ENCODE measurements at regions not wholly inside any gene's neighbourhood (a gene's known extent, or its start where the extent isn't known, plus 50 kb on each side); places are given as distances from the start of the nearest gene placed in this dataset.
"Not testable (repeated sequence)": the region's sequence is repeated elsewhere in the genome, so short reads cannot be mapped to it uniquely, and the experiment has no call there.

- DNase-seq = no peak
Observed at GRCh38 chr3:24689353-24689752, 194.7 kb upstream of the THRB start.

DNA sequence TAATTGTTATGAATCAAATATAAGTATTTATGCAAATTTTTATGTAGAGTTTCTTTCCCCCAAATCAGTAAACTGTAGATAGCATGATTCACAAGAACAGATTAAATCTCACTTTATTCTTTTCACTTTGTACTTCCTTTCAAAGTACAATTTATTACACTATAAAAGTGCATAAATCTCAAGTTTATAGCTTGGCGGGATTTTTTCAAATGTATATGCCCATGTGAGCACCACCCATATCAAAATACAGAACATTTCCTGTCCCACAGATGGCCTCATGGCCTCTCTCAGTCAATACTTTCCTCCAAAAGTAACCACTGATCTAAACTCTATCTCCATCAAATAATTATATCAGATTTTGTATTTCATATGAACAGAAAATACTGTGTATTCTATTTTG is 196.1 kb upstream of the THRB start:
- DNase-seq = no peak

DNA sequence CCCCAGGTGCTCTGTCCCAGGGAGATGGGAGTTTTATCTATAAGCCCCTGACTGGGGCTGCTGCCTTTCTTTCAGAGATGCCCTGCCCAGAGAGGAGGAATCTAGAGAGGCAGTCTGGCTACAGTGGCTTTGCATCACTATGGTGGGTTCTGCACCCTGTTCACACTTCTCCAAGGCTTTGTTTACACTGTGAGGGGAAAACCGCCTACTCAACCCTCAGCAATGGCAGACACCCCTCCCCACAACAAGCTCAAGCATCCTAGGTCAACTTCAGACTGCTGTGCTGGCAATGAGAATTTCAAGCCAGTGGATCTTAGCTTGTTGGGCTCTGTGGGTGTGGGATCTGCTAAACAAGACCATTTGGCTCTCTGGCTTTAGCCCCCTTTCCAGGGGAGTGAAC is 204.4 kb upstream of the THRB start:
- DNase-seq = not testable (repeated sequence)

DNA sequence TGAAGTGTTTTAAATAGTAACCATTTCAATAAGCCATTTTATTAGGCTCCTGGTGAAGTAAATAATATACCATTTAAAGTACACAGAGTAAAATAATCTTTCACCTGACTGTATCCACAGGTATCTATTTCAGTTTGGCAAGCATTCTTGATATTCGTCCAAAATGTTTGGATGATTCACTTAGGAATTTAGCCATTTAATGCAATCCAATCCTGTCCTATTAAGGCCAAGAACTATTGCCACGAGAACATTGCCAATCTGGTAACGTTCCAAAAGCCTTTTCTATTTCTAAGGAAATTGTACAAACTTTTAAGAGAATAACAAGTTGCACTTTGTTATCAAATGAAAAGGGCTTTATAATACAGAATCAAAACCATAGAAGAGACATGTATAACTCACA is 209.8 kb upstream of the THRB start:
- DNase-seq = peak; percentile 65

DNA sequence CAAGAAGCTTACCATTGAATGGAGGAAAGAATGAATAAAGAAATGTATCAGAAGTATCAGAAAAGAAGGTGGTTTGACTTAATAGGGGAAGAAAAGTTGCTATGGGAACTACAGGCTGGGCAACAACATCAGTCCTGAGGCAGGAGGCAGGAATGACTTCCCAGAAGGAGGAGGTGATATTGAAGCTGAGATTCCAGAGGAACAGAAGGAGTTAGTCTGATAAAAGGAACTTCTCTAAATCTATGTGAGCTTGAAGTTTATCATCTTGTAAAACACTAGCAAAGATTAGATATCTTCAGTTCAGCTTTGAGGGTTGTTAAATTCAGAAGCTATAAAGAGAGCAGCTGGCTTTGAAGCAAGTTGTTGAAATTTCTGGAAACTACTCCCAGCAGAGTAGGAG is 213.3 kb upstream of the THRB start:
- no peak for DNase-seq

- no peak for DNase-seq
Observed at GRCh38 chr3:24709956-24710355, 215.3 kb upstream of the THRB start.

DNA sequence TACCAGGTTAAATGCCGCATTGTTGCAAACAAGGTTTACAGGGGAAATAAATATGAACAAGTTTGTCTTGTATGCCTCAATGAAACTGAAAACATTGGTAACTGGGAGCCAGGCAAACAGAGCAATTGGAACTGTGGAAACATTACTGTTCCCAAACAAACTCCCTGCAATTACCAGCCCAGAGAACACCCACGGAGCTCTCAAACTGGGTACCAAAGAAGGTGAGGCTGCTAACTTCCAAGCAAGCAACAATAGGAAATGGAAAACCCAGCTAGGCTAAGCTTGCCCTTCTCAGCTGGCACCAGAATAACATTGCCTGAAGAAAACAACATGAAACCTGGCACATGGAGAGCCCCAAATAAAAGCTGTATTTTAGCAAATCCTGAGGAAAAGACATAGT is 218.9 kb upstream of the THRB start:
- peak; percentile 3 for DNase-seq

GRCh38 chr3:24714436-24714835 is 219.8 kb upstream of the THRB start:
- no peak for DNase-seq

GRCh38 chr3:24715171-24715792 is 220.6 kb upstream of the THRB start:
- DNase-seq = no peak

DNA sequence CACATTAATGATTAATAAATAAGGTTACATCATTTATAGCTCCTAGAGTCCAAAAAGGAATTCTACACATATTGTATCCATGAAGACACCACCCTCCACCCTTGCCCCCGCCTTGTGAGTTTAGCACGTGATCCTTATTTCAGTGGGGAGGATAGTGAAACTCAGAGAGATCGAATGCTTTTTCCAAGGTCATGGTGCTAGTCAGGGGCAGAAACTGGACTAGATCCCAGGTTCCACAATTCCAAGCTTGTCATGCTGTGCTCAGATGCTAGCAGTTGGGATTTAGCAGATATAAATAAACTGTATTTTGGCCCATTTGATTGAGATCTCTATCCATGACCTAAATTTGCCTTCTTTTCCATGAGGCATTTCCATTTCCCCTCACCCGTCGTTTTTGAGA is 227.4 kb upstream of the THRB start:
- DNase-seq = no peak

- no peak for DNase-seq
Observed at GRCh38 chr3:24725514-24726255, 231.0 kb upstream of the THRB start.

GRCh38 chr3:24726423-24726822 is 231.8 kb upstream of the THRB start:
- DNase-seq = no peak

DNA sequence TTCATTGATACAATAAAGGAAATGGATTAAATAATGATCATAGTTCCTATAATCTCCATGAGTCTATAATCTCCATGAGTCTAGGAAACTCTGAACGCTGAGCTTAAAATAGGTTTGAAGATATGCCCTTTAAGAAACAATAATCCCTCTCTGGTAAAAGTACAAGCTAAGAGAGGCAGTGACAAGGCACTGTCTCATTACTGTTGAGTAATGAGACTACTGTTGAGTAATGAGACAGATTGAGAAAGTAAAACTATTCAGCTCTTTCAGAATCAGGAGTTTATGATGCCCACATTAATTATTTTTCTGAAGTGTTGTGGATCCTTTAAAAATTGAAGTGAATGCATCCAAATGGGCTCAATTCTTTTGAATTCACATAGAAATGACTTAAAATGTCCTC is 235.5 kb upstream of the THRB start:
- DNase-seq = no peak

DNA sequence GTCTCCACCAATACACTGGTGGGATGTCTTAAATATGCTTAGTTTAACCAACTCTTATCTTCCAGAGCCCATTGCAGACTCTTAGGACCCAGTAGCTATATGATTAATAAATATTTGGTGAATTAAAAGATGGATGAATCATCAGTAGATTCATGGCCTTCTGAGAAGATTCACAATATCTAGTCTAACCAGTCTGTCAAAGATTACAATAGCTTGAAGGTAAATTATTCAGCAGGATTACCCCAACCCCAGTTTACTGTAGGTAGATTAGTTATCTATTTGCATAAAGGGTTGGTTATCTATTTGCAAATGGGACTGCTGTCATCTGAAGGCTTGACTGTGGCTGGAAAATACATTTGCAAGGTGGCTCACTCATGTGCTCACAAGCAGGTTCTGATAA is 239.4 kb upstream of the THRB start:
- DNase-seq = no peak

- no peak for DNase-seq
Observed at GRCh38 chr3:24736701-24737100, 242.1 kb upstream of the THRB start.

DNA sequence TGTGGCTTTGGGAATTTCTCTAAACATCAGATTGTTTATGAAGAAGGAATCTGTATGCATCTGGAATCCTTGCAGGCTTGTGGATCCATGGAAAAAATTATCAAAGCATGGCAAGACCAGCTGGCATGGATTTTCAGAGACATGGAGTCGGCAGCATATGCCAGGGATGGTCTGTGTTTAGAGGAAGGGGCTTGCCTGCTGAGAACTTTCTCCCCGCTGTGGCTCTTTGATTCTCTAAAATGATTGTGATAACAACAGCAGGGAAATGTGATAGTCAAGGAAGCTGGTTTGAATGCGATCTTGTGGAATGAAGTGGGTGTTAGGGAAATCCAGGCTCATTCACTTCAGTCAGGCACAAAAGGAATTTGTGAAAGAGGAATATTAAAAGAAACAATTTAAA is 245.7 kb upstream of the THRB start:
- peak; percentile 19 for DNase-seq

- DNase-seq = no peak
Observed at GRCh38 chr3:24741506-24741905, 246.9 kb upstream of the THRB start.

DNA sequence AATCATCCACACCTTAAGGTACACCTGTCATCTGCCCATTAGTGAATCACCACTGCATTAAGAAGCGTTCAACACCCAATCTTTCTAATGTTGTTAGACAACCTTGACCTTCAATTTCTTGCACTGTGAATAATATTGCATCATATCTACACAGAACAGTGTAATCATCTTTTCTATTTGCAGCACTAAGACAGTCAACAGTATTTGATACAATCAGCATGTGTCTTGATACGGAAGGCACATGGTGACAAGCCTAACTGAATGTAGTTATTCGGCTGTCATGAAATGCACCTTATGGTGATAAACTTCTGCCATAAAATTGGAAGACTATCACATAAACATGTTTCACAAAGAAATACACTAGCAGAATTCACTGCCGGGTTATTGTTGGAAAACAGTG is 253.9 kb upstream of the THRB start:
- DNase-seq = no peak

- no peak for DNase-seq
Observed at GRCh38 chr3:24751020-24751419, 256.4 kb upstream of the THRB start.

GRCh38 chr3:24756101-24756888 is 261.6 kb upstream of the THRB start:
- DNase-seq = no peak

GRCh38 chr3:24763393-24763792 is 268.7 kb upstream of the THRB start:
- peak; percentile 55 for DNase-seq

- DNase-seq = no peak
Observed at GRCh38 chr3:24764236-24764915, 269.7 kb upstream of the THRB start.

DNA sequence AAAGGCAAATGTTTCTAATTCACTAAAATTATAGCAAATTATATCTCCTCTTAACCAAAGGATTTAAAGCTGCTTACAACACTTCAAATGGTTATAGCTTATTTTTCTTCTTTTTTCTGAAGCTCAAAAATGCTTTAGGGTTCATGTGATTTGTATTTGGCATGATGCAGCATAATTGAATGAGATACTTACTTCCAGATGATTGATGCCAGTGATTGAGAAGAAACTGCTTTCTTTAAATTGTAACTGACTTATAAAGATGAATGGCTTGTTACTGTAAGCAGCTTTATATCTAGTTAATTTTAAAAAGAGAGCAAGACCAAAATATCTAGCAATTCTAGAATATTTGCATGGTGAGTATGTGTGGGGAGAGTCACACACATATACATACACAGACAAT is 270.7 kb upstream of the THRB start:
- DNase-seq = no peak

DNA sequence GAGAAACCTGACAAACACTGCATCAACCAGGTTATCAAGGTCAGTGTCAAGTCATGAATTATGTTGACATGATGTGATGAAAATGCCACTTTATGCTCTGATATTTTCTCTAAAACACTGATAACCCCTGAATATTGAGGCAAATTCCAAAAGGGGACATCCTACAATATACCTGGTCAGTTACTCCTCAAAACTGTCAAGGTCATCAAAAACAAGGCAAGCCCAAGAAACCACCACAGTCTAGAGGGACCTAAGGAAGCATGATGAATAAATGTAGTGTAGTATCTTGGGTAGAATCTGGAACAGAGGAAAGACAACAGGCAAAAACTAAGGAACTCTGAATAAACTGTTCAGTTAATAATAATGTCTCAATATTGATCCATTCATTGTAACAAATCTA is 275.3 kb upstream of the THRB start:
- no peak for DNase-seq
